ENCODE measurements at regions not wholly inside any gene's neighbourhood (a gene's known extent, or its start where the extent isn't known, plus 50 kb on each side); places are given as distances from the start of the nearest gene placed in this dataset.

DNA sequence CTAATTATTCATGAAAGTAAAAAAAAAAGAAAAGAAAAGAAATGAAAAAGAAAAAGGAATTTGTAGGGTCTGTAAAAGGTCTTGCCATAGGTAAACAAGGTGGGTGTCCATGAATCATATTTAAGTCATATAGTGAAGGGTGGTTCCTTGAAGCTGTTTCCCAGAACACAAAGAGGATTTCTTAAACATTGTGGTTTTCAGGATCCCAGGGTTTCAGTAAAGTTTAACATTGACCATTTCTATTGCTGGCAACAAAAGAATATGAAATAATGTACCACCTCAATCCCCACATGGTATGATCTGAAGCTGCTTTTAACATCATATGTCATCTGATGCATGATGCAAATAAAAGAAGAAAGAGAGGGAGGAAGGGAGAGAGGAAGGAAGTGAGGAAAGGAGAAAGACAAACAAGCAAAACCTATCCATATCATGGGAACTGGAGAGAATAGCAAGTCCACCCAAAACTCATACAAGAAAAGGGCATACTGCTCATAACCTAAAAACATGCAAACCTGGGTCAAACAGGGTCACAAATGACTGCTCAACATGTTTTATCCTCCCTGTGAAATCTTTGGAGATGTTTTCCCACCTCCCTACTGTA is 663.5 kb downstream of the SORCS1 start:
- no peak overlapping the region for H3K4me3 ChIP-seq (ENCODE audit: low read depth, low read length)
- no peaks in the 10 kb centered on the region for H3K36me3 ChIP-seq (ENCODE audit: control insufficient read depth, insufficient read depth, low read length)
- no peak overlapping the region for H3K27ac ChIP-seq (ENCODE audit: low read depth, low read length)
- DNase-seq (ENCODE audit: low read depth in 4 of 6, low spot score in 6 of 6), result no peak
- no peaks in the 10 kb centered on the region for H3K9me3 ChIP-seq (ENCODE audit: control insufficient read depth, insufficient read depth, low read length)
- H3K27me3 ChIP-seq (ENCODE audit: control insufficient read depth, insufficient read depth, low read length), result no peaks in the 10 kb centered on the region
- H3K4me1 ChIP-seq (ENCODE audit: control insufficient read depth, insufficient read depth, low read length), result no peaks in the 10 kb centered on the region

DNA sequence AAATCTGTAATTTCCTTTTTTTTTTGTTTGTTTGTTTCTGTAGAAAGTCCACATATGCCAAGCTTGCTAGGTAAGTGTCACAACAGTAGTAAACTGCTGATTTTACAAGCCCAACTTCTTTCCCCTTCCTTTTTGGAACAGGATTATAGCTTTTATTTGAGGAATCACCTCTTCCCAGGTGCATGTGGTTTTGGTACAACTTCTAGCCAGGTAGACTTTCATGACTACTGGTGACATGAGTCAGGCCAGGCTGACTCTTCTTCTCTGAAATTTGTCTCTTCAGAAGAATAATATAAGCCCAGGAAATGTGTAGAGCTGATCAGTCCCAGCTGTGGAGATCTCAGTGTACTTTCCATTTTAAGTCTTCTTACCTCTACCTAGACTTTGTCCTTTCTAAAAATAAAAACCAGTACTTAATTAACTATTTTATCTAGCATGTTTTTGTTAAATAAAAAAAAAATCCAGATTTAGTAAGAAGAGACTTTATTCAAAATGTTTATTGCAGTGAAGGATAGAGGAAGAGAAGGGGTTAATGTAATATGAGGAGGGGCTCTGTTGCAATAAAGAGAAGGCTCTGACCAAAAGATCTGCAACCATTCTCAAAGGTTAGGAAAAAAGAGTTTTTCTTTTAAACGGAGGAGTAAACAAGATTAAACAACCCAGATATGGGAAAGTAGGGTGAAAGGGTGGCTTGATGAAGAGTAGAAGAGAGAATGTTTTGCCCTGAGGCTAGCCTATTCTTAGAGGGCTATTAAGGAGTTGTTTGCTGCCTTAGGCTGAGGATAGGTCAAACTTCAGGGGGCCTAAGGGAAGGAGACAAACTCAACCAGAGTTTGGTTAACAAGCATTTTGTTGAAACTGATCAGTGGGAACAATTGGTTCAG is 664.2 kb downstream of the SORCS1 start:
- Histone ChIP-seq H3K27me3 (ENCODE audit: control insufficient read depth, insufficient read depth, low read length) (no peaks in the 10 kb centered on the region), H3K27ac (ENCODE audit: low read depth, low read length) (no peak overlapping the region), H3K4me3 (ENCODE audit: low read depth, low read length) (no peak overlapping the region), H3K4me1 (ENCODE audit: control insufficient read depth, insufficient read depth, low read length) (no peaks in the 10 kb centered on the region), H3K9me3 (ENCODE audit: control insufficient read depth, insufficient read depth, low read length) (no peaks in the 10 kb centered on the region), H3K36me3 (ENCODE audit: control insufficient read depth, insufficient read depth, low read length) (no peaks in the 10 kb centered on the region)
- no peak for DNase-seq (ENCODE audit: low read depth in 4 of 6, low spot score in 6 of 6)
- WGBS (ENCODE audit: insufficient coverage), result 43% methylated on average over 1 of the region's 1 CpG

DNA sequence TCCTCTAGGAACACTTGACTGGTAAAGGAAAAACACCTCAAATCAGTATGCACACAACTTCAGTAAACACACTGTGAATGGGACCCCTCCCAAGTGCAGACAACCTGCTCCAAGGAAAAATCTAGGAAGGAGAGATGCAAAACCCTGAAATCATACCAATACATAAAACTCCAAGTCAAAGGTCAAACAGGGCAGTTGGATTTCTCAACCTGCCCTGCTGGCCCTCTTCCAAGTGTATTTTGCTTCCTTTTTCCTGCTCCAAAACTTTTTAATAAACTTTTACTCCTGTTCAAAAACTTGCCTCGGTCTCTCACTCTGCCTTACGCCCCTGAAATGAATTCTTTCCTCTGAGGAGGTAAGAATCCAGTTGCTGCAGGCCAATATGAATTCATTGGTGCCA is 665.1 kb downstream of the SORCS1 start:
- no peak for DNase-seq (ENCODE audit: low read depth in 4 of 6, low spot score in 6 of 6)
- Histone ChIP-seq H3K4me3 (ENCODE audit: low read depth, low read length) (no peak overlapping the region), H3K27ac (ENCODE audit: low read depth, low read length) (no peak overlapping the region), H3K4me1 (ENCODE audit: control insufficient read depth, insufficient read depth, low read length) (no peaks in the 10 kb centered on the region), H3K27me3 (ENCODE audit: control insufficient read depth, insufficient read depth, low read length) (no peaks in the 10 kb centered on the region), H3K36me3 (ENCODE audit: control insufficient read depth, insufficient read depth, low read length) (no peaks in the 10 kb centered on the region), H3K9me3 (ENCODE audit: control insufficient read depth, insufficient read depth, low read length) (no peaks in the 10 kb centered on the region)
- no CpG with 5 or more reads among the region's 2 CpGs for WGBS (ENCODE audit: insufficient coverage)

DNA sequence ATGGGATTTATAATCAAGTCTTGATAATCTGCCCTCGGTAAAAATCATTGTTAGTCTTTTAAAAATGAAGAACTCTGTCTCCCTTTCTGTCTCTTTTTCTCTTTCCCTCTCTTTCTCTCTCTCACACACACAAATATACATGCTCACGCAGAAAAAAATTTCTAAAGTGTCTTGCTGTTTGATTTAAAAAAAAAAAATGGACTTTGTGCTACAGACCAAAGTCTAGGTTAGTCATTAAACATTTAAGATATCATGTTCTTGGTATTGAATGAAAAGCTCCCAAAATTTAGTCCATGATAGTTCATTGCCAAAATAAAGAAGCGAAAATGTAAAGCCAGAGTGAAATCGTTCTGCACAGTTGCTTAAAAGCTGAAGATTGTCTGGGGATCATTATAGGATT is 665.8 kb downstream of the SORCS1 start:
- Histone ChIP-seq H3K4me1 (ENCODE audit: control insufficient read depth, insufficient read depth, low read length) (no peaks in the 10 kb centered on the region), H3K4me3 (ENCODE audit: low read depth, low read length) (no peak overlapping the region), H3K27ac (ENCODE audit: low read depth, low read length) (no peak overlapping the region), H3K9me3 (ENCODE audit: control insufficient read depth, insufficient read depth, low read length) (no peaks in the 10 kb centered on the region), H3K27me3 (ENCODE audit: control insufficient read depth, insufficient read depth, low read length) (no peaks in the 10 kb centered on the region), H3K36me3 (ENCODE audit: control insufficient read depth, insufficient read depth, low read length) (no peaks in the 10 kb centered on the region)
- DNase-seq (ENCODE audit: low read depth in 4 of 6, low spot score in 6 of 6), result no peak
- WGBS (ENCODE audit: insufficient coverage), result no CpG with 5 or more reads among the region's 4 CpGs

- no CpG with 5 or more reads among the region's 3 CpGs for WGBS (ENCODE audit: insufficient coverage)
- DNase-seq (ENCODE audit: low read depth in 4 of 6, low spot score in 6 of 6), result peak in 1 of 6 donors; percentile 27
- Histone ChIP-seq H3K9me3 (ENCODE audit: control insufficient read depth, insufficient read depth, low read length) (no peaks in the 10 kb centered on the region), H3K27me3 (ENCODE audit: control insufficient read depth, insufficient read depth, low read length) (no peaks in the 10 kb centered on the region), H3K4me3 (ENCODE audit: low read depth, low read length) (no peak overlapping the region), H3K36me3 (ENCODE audit: control insufficient read depth, insufficient read depth, low read length) (no peaks in the 10 kb centered on the region), H3K4me1 (ENCODE audit: control insufficient read depth, insufficient read depth, low read length) (no peaks in the 10 kb centered on the region), H3K27ac (ENCODE audit: low read depth, low read length) (no peak overlapping the region)
These were observed 668.6 kb downstream of the SORCS1 start for GRCh38 chr10:106495931-106496330.

DNA sequence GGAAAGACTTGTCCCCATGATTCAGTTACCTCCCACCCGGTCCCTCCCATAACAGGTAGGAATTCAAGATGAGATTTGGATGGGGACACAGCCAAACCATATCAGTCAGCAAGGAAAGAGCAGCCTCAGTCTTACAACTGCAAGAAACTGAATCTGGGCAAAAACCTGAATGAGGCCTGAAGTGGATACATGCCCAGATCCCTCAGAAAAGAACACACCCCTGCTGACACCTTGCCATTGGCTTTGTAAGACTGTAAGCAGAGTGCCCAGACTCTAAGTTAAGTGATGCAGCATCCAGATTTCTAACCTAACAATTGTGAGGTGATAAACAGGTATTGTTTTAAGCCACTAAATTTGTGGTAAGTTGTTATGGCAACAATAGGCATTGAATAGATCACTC is 670.8 kb downstream of the SORCS1 start:
- no peak overlapping the region for H3K27ac ChIP-seq (ENCODE audit: low read depth, low read length)
- H3K9me3 ChIP-seq (ENCODE audit: control insufficient read depth, insufficient read depth, low read length), result peaks cover 3% of the 10 kb centered on the region
- peak in 4 of 6 donors; percentile 9 to 66 (median 22) for DNase-seq (ENCODE audit: low read depth in 4 of 6, low spot score in 6 of 6)
- no peak overlapping the region for H3K4me3 ChIP-seq (ENCODE audit: low read depth, low read length)
- no peaks in the 10 kb centered on the region for H3K4me1 ChIP-seq (ENCODE audit: control insufficient read depth, insufficient read depth, low read length)
- no peaks in the 10 kb centered on the region for H3K36me3 ChIP-seq (ENCODE audit: control insufficient read depth, insufficient read depth, low read length)
- WGBS (ENCODE audit: insufficient coverage), result no CpG with 5 or more reads among the region's 1 CpG
- no peaks in the 10 kb centered on the region for H3K27me3 ChIP-seq (ENCODE audit: control insufficient read depth, insufficient read depth, low read length)

DNA sequence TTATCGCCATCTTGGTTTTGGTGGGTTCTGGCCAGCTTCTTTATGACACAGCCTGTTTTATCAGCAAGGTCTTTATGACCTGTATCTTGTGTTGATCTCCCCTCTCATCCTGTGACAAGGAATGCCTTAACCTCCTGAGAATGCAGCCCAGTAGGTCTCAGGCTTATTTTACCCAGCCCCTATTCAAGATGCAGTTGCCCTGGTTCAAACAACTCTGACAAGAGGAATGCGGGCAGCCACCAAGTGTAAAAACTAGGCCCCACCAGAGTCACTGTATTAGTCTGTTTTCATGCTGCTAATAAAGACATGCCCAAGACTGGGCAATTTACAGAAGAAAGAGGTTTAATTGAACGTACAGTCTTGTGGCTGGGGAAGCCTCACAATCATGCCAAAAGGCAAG is 671.3 kb downstream of the SORCS1 start:
- H3K27ac ChIP-seq (ENCODE audit: low read depth, low read length), result no peak overlapping the region
- peaks cover 3% of the 10 kb centered on the region for H3K9me3 ChIP-seq (ENCODE audit: control insufficient read depth, insufficient read depth, low read length)
- H3K4me1 ChIP-seq (ENCODE audit: control insufficient read depth, insufficient read depth, low read length), result no peaks in the 10 kb centered on the region
- WGBS (ENCODE audit: insufficient coverage), result 33% methylated on average over 3 of the region's 3 CpGs
- no peaks in the 10 kb centered on the region for H3K36me3 ChIP-seq (ENCODE audit: control insufficient read depth, insufficient read depth, low read length)
- H3K4me3 ChIP-seq (ENCODE audit: low read depth, low read length), result no peak overlapping the region
- DNase-seq (ENCODE audit: low read depth in 4 of 6, low spot score in 6 of 6), result peak in 3 of 6 donors; percentile 5 to 53 (median 38)
- no peaks in the 10 kb centered on the region for H3K27me3 ChIP-seq (ENCODE audit: control insufficient read depth, insufficient read depth, low read length)

GRCh38 chr10:106487726-106488125 is 676.8 kb downstream of the SORCS1 start:
- no peaks in the 10 kb centered on the region for H3K4me1 ChIP-seq (ENCODE audit: control insufficient read depth, insufficient read depth, low read length)
- no peaks in the 10 kb centered on the region for H3K36me3 ChIP-seq (ENCODE audit: control insufficient read depth, insufficient read depth, low read length)
- peaks cover 3% of the 10 kb centered on the region for H3K9me3 ChIP-seq (ENCODE audit: control insufficient read depth, insufficient read depth, low read length)
- H3K27me3 ChIP-seq (ENCODE audit: control insufficient read depth, insufficient read depth, low read length), result no peaks in the 10 kb centered on the region
- no peak overlapping the region for H3K27ac ChIP-seq (ENCODE audit: low read depth, low read length)
- H3K4me3 ChIP-seq (ENCODE audit: low read depth, low read length), result no peak overlapping the region
- no peak for DNase-seq (ENCODE audit: low read depth in 4 of 6, low spot score in 6 of 6)
- WGBS (ENCODE audit: insufficient coverage), result no CpG with 5 or more reads among the region's 1 CpG

- Histone ChIP-seq H3K9me3 (ENCODE audit: control insufficient read depth, insufficient read depth, low read length) (no peaks in the 10 kb centered on the region), H3K4me1 (ENCODE audit: control insufficient read depth, insufficient read depth, low read length) (no peaks in the 10 kb centered on the region), H3K36me3 (ENCODE audit: control insufficient read depth, insufficient read depth, low read length) (no peaks in the 10 kb centered on the region), H3K27ac (ENCODE audit: low read depth, low read length) (no peak overlapping the region), H3K4me3 (ENCODE audit: low read depth, low read length) (no peak overlapping the region), H3K27me3 (ENCODE audit: control insufficient read depth, insufficient read depth, low read length) (no peaks in the 10 kb centered on the region)
- WGBS (ENCODE audit: insufficient coverage), result no CpG with 5 or more reads among the region's 4 CpGs
- DNase-seq (ENCODE audit: low read depth in 4 of 6, low spot score in 6 of 6), result peak in 1 of 6 donors; percentile 67
These were observed 682.8 kb downstream of the SORCS1 start for GRCh38 chr10:106481598-106482275.
